ENCODE measurements at regions not wholly inside any gene's neighbourhood (a gene's known extent, or its start where the extent isn't known, plus 50 kb on each side); places are given as distances from the start of the nearest gene placed in this dataset.

- no peak for DNase-seq
These were observed 351.2 kb downstream of the C16orf95 start for GRCh38 chr16:86965840-86966550.

- DNase-seq: no peak
These were observed 350.4 kb downstream of the C16orf95 start for GRCh38 chr16:86966777-86967176.

- no peak for DNase-seq
These were observed 348.3 kb downstream of the C16orf95 start for GRCh38 chr16:86968866-86969265.

- DNase-seq: no peak
These were observed 347.5 kb downstream of the C16orf95 start for GRCh38 chr16:86969716-86970115.

GRCh38 chr16:86970279-86970678 lies 346.9 kb downstream of the C16orf95 start:
- no peak for DNase-seq

GRCh38 chr16:86970726-86971125 lies 346.5 kb downstream of the C16orf95 start:
- no peak for DNase-seq

GRCh38 chr16:86971251-86971650 lies 345.9 kb downstream of the C16orf95 start:
- no peak for DNase-seq

GRCh38 chr16:86974120-86974519 lies 343.1 kb downstream of the C16orf95 start:
- no peak for DNase-seq

GRCh38 chr16:86975445-86975844 lies 341.7 kb downstream of the C16orf95 start:
- DNase-seq: no peak

- no peak for DNase-seq
These were observed 340.0 kb downstream of the C16orf95 start for GRCh38 chr16:86977076-86977676.

GRCh38 chr16:86978445-86979030 lies 338.7 kb downstream of the C16orf95 start:
- no peak for DNase-seq

- no peak for DNase-seq
These were observed 338.1 kb downstream of the C16orf95 start for GRCh38 chr16:86979061-86979460.

GRCh38 chr16:86979984-86980553 lies 337.1 kb downstream of the C16orf95 start:
- DNase-seq: no peak

- DNase-seq: no peak
These were observed 336.5 kb downstream of the C16orf95 start for GRCh38 chr16:86980644-86981043.

GRCh38 chr16:86982347-86982596 lies 334.9 kb downstream of the C16orf95 start:
- no peak for DNase-seq

GRCh38 chr16:86982912-86983311 lies 334.3 kb downstream of the C16orf95 start:
- DNase-seq: no peak

GRCh38 chr16:86983621-86984020 lies 333.6 kb downstream of the C16orf95 start:
- DNase-seq: no peak

GRCh38 chr16:86984343-86984742 lies 332.8 kb downstream of the C16orf95 start:
- DNase-seq: no peak

- no peak for DNase-seq
These were observed 332.1 kb downstream of the C16orf95 start for GRCh38 chr16:86984991-86985647.

- no peak for DNase-seq
These were observed 331.6 kb downstream of the C16orf95 start for GRCh38 chr16:86985648-86986015.

- no peak for DNase-seq
These were observed 331.1 kb downstream of the C16orf95 start for GRCh38 chr16:86986136-86986535.

GRCh38 chr16:86986809-86987487 lies 330.2 kb downstream of the C16orf95 start:
- DNase-seq: no peak
